Activated CD4-positive, CD25-positive, alpha-beta regulatory T cell treated with anti-CD3 and anti-CD28 coated beads, Interleukin-2, amount 50 U/mL, for 72 hours (primary cell): ENCODE measurements at regions not wholly inside any gene's neighbourhood (a gene's known extent, or its start where the extent isn't known, plus 50 kb on each side); places are given as distances from the start of the nearest gene placed in this dataset.

ENCODE experiments used
- DNase-seq: peaks from one replicate; pipeline ENCODE4 v3.0.0; 2021

GRCh38 chr2:111219285-111219684, 98.6 kb downstream of the BCL2L11 start:
- no peak for DNase-seq

- no peak for DNase-seq
Observed at GRCh38 chr2:111219734-111220505, 99.2 kb downstream of the BCL2L11 start.

GRCh38 chr2:111220962-111221361, 100.2 kb downstream of the BCL2L11 start:
- DNase-seq, result no peak

DNA sequence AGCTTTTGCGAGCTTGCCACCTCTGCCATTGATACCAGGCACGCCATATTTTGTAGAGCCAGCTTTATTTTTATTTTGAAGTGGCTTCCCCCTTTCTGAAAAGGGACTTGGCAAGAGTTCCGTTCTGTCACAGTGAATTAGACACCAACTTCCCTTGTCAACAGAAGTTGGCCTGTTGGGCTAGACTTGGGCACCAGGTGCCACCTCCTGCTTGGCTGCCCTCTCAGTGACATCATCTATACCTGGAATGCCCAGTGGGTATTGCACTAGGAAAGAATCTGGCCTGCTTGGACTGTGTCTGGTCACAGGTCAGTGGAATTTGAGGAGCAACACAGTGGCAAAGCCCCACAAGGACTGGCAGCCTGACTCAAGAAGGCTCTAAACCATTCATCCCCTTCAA, 101.0 kb downstream of the BCL2L11 start:
- DNase-seq, result no peak

- no peak for DNase-seq
Observed at GRCh38 chr2:111222204-111222866, 101.6 kb downstream of the BCL2L11 start.

DNA sequence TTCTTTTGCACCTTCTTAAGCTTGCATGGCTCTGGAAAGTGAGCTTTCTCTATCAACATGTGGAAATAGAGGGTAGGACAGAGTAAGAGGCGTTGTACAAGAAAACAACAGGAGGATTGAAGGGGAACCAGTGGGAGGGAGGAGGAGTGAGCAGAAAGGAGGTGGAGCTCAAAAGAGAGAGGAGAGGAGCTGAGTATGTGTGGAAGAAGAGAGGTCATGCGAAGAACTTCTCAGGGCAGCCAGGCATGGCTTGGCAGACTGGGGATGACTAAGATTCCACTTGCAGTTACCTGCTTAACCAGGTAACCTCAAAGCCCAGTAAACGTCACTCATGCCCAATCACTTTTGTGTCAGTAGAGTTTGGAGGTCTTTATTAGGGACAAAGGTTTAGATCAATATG, 105.1 kb downstream of the BCL2L11 start:
- no peak for DNase-seq

DNA sequence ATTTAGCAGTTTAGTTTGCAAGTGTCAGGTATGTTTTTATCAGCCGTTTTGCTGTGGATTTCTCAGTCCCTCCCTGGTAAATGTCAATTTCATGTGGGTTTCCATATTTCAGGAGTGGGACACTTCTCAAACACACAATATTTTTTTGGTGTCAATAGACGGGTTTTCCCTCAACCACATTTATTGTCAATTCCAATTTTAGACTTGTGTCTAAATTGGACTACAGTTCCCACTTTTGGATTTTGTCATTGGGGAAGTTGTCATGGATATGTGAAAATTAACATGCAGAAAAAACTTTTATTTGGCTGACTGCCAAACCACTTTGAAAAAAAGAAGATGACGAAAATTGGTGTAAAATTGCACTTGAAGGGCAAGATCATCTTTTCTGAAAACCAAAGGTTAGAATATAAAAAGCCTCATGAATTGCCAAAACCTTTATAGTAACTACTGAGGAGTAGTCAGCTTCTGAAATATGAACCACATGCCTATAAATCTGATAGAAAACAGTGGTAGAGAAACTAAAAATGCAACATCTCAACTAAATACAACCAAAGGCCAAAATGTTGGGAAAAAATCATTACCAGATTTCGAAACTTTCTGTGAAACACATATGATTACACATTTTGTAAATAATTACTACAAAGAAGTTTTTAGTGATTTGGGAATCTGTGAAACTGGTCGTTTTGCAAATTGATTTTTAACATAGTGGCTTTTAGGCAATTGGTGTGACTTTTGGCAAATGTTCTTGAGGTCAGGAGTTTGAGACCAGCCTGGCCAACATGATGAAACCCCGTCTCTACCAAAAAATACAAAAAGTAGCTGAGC, 106.4 kb downstream of the BCL2L11 start:
- DNase-seq, result no peak

GRCh38 chr2:111227716-111228141, 107.0 kb downstream of the BCL2L11 start:
- no peak for DNase-seq

DNA sequence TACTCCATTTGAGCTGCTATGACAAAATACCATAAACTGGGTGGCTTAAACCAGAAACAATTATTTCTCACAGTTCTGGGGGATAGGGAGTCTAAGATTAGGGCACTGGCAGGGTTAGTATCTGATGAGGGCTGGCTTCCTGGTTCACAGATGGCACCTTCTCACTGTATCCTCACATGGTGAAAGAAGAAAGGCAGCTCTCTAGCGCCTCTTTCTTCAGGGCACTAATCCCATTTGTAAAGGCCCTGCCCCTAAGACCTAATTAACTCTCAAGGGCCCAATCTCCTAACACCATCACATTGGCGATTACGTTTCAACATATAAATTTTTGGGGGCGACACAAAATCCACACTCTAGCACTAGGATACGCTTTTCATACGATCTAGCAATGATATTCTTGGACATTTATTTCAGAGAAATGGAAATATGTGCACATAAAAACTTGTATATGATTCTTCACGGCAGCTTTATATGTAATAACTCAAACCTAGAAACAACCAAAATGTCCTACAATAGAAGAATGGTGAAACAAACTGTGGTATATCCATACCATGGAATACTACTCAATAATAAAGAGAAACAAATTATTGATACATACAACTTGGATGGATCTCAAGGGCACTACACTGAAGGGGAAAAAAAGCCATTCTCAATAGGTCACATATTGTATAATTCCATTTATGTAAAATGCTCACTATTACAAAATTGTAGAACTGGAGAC, 111.0 kb downstream of the BCL2L11 start:
- DNase-seq, result no peak

DNA sequence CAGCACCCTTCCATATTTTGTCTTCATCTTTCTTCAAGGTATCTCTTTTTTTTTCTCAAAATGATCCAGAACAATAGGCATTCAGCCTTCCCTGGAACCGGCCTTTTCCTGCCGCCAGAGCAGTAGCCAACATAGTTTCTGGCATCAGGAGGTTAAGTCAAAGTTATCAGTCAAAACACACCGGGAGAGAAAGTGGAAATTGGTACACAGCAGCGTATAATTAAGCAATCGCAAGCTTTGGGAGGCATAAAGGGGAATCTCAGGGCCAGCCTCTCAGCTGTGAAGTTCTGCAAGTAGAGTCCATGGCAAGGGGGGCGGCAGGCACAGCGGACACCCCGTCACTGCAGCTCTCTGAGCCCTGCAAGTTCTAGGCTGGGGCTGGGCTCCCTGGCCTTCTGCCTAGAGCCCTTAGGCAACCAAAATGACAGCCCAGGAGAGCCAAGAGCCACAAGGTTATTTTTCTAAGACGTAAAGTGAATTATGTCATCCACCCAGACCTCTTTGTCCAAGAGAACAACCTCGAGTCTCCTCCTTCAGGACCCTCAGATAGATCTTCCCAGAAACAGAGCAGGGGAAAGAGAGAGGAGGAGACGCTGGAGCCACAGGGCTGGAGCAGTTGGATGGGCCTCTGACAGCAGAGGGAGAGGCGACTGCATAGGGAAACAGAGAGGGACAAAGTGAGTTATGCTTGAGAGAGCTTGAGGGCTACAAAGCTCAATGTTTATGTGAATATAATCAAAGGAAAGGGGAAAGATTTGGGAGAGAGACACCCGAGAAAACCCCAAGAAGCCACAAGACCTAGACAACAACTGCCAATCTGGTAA, 114.7 kb downstream of the BCL2L11 start:
- DNase-seq, result no peak

GRCh38 chr2:111236025-111236424, 115.3 kb downstream of the BCL2L11 start:
- no peak for DNase-seq

DNA sequence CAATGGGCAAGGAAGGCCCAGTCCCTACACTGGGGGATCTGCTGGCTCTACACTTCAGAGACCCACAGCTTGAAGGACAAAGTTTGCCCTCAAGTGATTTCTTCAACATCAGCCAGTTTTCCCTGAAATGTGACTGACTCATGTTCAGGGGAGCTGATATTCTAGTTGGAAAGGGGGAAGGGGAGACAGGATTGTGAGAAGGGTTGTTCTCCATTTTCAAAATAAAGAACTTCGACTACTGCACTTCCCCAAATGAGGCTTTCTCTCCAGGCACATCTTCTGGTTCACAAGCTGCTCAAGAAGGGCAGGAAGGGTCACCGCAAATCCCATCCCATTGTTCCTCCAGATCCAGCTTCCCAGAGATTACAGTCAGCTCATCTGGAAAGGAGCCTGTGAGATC, 117.6 kb downstream of the BCL2L11 start:
- DNase-seq, result no peak

DNA sequence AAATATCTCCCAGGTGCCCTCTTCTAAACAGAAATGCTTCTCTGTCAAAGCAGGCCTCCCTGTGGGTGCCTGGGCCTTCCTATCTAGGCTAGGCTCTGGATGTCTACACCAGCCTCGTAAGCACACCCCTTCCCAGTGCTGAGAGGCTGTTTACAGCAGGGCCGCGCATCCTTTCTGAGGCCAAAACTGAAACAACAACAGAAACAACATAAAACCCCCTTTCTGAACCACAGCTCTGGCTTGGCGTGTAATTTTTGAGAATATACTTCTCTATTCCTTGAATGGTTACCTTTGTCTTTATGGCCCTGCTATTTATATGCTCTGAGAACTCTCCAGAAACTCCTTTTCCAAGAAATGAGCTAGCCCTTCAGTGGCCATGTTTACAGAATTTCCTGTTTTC, 118.4 kb downstream of the BCL2L11 start:
- no peak for DNase-seq

DNA sequence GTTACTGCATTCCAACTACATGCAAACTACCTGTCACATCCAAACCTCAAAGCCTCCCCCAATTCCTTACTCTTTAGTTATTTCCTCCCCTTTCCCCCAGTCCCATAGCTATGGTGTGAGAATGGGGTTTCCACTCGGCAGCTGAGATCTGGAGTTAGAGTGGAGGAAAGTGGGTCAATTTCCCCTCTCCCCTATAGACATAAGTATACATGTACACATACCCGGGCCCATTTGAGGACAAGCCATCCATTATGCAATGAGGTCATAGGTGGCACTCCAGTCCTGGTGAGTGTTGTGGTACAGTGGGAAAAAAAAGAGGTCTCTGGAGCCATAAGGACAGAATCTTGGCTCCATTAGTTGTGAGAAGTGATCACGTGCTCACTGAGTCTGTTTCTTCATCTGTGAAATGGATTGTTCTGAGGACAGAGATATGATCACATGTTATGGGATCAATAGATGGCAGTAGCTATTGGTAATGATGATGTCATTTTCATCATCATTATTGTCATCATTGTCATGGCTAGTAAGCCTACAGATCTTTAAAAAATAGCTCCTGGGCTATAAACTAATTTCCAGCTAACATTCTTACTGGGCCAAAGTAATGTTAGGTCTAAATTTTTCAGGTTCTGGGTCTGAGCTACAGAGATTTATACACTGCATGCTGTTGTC, 119.0 kb downstream of the BCL2L11 start:
- no peak for DNase-seq

GRCh38 chr2:111243295-111243694, 122.6 kb downstream of the BCL2L11 start:
- DNase-seq, result no peak

DNA sequence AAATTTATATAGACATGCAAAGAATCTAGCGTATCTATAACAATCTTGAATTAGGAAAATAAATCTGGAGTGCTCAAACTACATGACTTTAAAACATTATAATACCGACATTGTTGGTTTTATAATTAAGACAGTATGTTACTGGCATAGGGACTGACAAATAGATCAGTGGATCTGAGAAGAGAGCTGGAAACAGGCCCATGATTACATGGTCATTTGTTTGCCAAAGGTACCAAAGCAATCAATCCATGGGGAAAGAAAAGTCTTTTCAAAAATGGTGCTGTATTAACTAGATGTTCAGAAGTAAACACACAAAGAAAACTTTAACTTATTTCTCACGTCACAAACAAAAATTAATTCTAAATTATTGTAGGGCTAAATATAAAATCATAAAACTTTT, 124.2 kb downstream of the BCL2L11 start:
- no peak for DNase-seq

GRCh38 chr2:111246620-111247061, 125.9 kb downstream of the BCL2L11 start:
- no peak for DNase-seq

DNA sequence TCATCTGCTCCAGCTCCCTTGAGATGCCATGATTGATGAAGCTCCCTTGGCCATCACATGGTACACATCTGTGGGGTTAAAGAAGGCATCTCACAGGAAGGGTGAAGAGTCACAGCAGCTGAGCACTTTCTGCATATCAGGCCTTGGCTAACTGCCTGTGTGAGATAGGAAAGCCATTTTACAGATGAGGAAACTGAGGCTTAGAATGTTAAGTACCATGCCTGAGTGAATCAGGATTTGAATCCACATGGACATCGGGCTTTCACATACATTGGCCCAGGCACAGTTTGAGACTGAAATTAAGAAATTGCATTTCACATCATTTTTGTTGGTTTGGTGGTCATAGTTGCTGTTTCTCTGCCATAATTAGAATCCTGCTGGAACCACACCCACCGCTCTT, 126.8 kb downstream of the BCL2L11 start:
- DNase-seq, result no peak

DNA sequence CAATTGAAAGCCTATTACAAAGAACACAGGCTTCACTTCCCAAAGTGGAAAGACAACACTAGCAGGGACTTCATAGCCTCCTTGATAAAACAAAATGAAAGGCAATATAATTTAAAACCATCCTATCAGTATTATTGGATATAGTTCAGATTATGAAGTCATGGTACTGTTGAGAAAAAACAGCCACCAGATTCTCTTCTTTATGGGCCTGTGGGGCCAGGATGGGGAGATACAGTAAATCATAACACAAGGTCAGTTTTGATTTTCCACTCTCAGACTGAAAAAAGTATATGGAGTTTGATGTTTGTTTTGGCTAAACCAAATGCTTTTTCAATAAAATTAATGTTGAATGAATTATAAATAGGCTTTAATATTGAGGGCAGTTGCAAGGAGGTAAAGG, 129.1 kb downstream of the BCL2L11 start:
- DNase-seq, result no peak

- no peak for DNase-seq
Observed at GRCh38 chr2:111250448-111251030, 129.8 kb downstream of the BCL2L11 start.

GRCh38 chr2:111251711-111252110, 131.0 kb downstream of the BCL2L11 start:
- no peak for DNase-seq
